ENCODE measurements at regions not wholly inside any gene's neighbourhood (a gene's known extent, or its start where the extent isn't known, plus 50 kb on each side); places are given as distances from the start of the nearest gene placed in this dataset.
"Not testable (repeated sequence)": the region's sequence is repeated elsewhere in the genome, so short reads cannot be mapped to it uniquely, and the experiment has no call there.

DNA sequence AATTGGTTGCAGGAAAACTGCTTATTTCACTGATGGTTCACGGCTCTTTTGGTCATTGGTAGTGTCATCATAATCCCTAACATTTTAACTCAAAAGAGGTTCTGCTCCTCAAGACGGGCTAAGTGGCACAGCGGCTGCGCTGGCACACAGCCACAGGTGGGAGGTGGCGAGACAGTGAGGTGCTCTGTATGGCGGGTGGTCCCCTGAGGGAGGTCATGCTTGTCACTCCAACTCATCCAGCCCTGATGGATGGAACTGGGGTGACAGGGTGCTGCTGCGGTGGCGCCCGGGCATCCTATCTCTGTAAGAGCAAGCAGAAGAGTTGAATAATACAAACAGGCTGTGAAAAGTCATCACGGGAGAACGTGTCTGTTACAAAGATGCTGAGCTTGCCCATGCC lies 370.2 kb downstream of the SFMBT2 start:
- H3K4me1 ChIP-seq (ENCODE audit: control insufficient read depth, insufficient read depth, low read length): peaks cover 2% of the 10 kb centered on the region
- H3K27ac ChIP-seq (ENCODE audit: low read length): no peak overlapping the region
- H3K9ac ChIP-seq (ENCODE audit: low read length in 2 of 2): no peak overlapping the region
- no peak overlapping the region for H3K4me3 ChIP-seq (ENCODE audit: low read length in 2 of 2)
- no peaks in the 10 kb centered on the region for H3K36me3 ChIP-seq (ENCODE audit: control insufficient read depth in 2 of 2, insufficient read depth in 2 of 2, low read length in 2 of 2)
- H3K27me3 ChIP-seq (ENCODE audit: control insufficient read depth in 1 of 2, insufficient read depth in 2 of 2, low read length in 2 of 2): peaks cover 0 to 5% of the 10 kb centered on the region in 2 donors
- no peaks in the 10 kb centered on the region for H3K9me3 ChIP-seq (ENCODE audit: control insufficient read depth in 2 of 2, low read length in 2 of 2)

DNA sequence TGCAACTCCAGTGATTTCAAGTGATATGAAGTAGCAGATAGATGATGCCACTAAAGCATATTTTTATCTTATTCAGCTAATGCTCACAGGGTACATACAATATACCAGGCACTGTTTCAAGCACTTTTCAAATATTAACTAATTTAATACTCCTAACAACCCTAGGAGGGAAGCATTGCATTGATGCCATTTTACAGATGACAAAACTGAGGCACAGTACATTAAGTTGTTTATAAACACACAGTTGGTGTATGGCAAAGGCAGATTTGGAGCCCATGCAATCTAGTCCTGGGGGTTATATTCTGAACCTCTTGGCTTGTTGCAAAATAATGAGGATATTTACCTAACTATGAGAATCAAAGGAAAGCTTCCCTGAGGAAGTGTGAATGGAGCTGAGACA lies 371.0 kb downstream of the SFMBT2 start:
- H3K9me3 ChIP-seq (ENCODE audit: control insufficient read depth in 2 of 2, low read length in 2 of 2): no peaks in the 10 kb centered on the region
- H3K36me3 ChIP-seq (ENCODE audit: control insufficient read depth in 2 of 2, insufficient read depth in 2 of 2, low read length in 2 of 2): no peaks in the 10 kb centered on the region
- H3K9ac ChIP-seq (ENCODE audit: low read length in 2 of 2): no peak overlapping the region
- no peak overlapping the region for H3K4me3 ChIP-seq (ENCODE audit: low read length in 2 of 2)
- no peak overlapping the region for H3K27ac ChIP-seq (ENCODE audit: low read length)
- H3K27me3 ChIP-seq (ENCODE audit: control insufficient read depth in 1 of 2, insufficient read depth in 2 of 2, low read length in 2 of 2): peaks cover 0 to 5% of the 10 kb centered on the region in 2 donors
- peaks cover 2% of the 10 kb centered on the region for H3K4me1 ChIP-seq (ENCODE audit: control insufficient read depth, insufficient read depth, low read length)

DNA sequence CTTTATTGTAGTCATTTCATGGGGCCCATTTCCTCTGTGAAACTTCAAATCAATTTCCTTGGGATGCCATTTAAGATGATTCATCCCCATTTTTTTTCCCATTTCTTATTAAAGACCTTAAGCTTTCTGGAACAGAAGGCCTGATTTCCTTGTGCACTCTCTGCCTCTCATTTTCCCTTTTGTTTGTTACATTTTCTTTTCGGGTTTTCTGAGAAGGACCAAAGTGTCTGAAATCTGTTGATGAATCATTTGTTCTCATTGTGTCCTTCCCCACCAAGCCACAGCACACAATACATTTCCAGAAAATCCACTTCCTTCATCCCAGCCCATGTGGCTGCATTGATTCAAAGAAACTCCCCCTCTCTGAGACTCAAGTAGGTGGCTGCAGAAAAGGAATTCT lies 372.4 kb downstream of the SFMBT2 start:
- Histone ChIP-seq H3K9ac (ENCODE audit: low read length in 2 of 2) (no peak overlapping the region), H3K4me1 (ENCODE audit: control insufficient read depth, insufficient read depth, low read length) (peaks cover 2% of the 10 kb centered on the region), H3K27me3 (ENCODE audit: control insufficient read depth in 1 of 2, insufficient read depth in 2 of 2, low read length in 2 of 2) (peaks cover 0 to 5% of the 10 kb centered on the region in 2 donors), H3K4me3 (ENCODE audit: low read length in 2 of 2) (no peak overlapping the region), H3K9me3 (ENCODE audit: control insufficient read depth in 2 of 2, low read length in 2 of 2) (no peaks in the 10 kb centered on the region), H3K27ac (ENCODE audit: low read length) (no peak overlapping the region), H3K36me3 (ENCODE audit: control insufficient read depth in 2 of 2, insufficient read depth in 2 of 2, low read length in 2 of 2) (no peaks in the 10 kb centered on the region)

- H3K36me3 ChIP-seq (ENCODE audit: control insufficient read depth in 2 of 2, insufficient read depth in 2 of 2, low read length in 2 of 2); H3K4me1 ChIP-seq (ENCODE audit: control insufficient read depth, insufficient read depth, low read length); H3K9ac ChIP-seq (ENCODE audit: low read length in 2 of 2); H3K27ac ChIP-seq (ENCODE audit: low read length); H3K27me3 ChIP-seq (ENCODE audit: control insufficient read depth in 1 of 2, insufficient read depth in 2 of 2, low read length in 2 of 2); H3K9me3 ChIP-seq (ENCODE audit: control insufficient read depth in 2 of 2, low read length in 2 of 2); H3K4me3 ChIP-seq (ENCODE audit: low read length in 2 of 2): not testable (repeated sequence)
Observed at GRCh38 chr10:7037434-7037833, 373.4 kb downstream of the SFMBT2 start.

GRCh38 chr10:7036951-7037350 lies 373.9 kb downstream of the SFMBT2 start:
- peaks cover 0 to 5% of the 10 kb centered on the region in 2 donors for H3K27me3 ChIP-seq (ENCODE audit: control insufficient read depth in 1 of 2, insufficient read depth in 2 of 2, low read length in 2 of 2)
- H3K9ac ChIP-seq (ENCODE audit: low read length in 2 of 2): no peak overlapping the region
- H3K9me3 ChIP-seq (ENCODE audit: control insufficient read depth in 2 of 2, low read length in 2 of 2): no peaks in the 10 kb centered on the region
- no peak overlapping the region for H3K4me3 ChIP-seq (ENCODE audit: low read length in 2 of 2)
- H3K27ac ChIP-seq (ENCODE audit: low read length): no peak overlapping the region
- peaks cover 2% of the 10 kb centered on the region for H3K4me1 ChIP-seq (ENCODE audit: control insufficient read depth, insufficient read depth, low read length)
- H3K36me3 ChIP-seq (ENCODE audit: control insufficient read depth in 2 of 2, insufficient read depth in 2 of 2, low read length in 2 of 2): no peaks in the 10 kb centered on the region

DNA sequence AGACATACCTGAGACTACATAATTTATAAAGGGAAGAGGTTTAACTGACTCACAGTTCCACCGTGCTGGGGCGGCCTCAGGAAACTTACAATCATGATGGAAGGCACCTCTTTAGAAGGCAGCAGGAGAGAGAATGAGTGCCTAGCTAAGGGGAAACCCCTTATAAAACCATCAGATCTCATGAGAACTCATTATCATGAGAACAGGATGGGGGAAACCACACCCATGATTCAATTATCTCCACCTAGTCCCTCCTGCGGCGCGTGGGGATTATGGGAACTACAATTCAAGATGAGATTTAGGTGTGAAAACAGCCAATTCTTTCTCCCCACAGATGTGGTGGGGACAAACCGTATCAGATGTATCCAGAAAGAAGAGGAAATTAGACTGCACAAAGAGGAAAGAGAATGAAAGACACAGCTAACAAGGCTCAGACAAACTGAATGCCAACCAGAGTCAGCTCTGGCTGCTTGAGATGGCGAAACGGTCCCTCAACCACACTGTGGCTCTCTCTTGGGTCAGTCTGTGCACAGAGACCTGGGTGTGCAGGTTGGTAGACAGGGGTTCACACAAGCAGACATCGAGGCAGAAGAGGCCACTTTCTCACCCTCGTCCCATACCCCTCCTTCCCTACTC lies 375.6 kb downstream of the SFMBT2 start:
- H3K4me1 ChIP-seq (ENCODE audit: control insufficient read depth, insufficient read depth, low read length): no peaks in the 10 kb centered on the region
- H3K27me3 ChIP-seq (ENCODE audit: control insufficient read depth in 1 of 2, insufficient read depth in 2 of 2, low read length in 2 of 2): no peaks in the 10 kb centered on the region
- H3K36me3 ChIP-seq (ENCODE audit: control insufficient read depth in 2 of 2, insufficient read depth in 2 of 2, low read length in 2 of 2): no peaks in the 10 kb centered on the region
- no peak overlapping the region for H3K4me3 ChIP-seq (ENCODE audit: low read length in 2 of 2)
- H3K27ac ChIP-seq (ENCODE audit: low read length): no peak overlapping the region
- no peak overlapping the region for H3K9ac ChIP-seq (ENCODE audit: low read length in 2 of 2)
- H3K9me3 ChIP-seq (ENCODE audit: control insufficient read depth in 2 of 2, low read length in 2 of 2): no peaks in the 10 kb centered on the region

GRCh38 chr10:7033031-7033430 lies 377.8 kb downstream of the SFMBT2 start:
- Histone ChIP-seq H3K27ac (ENCODE audit: low read length) (no peak overlapping the region), H3K9ac (ENCODE audit: low read length in 2 of 2) (no peak overlapping the region), H3K27me3 (ENCODE audit: control insufficient read depth in 1 of 2, insufficient read depth in 2 of 2, low read length in 2 of 2) (no peaks in the 10 kb centered on the region), H3K4me1 (ENCODE audit: control insufficient read depth, insufficient read depth, low read length) (no peaks in the 10 kb centered on the region), H3K4me3 (ENCODE audit: low read length in 2 of 2) (no peak overlapping the region), H3K9me3 (ENCODE audit: control insufficient read depth in 2 of 2, low read length in 2 of 2) (no peaks in the 10 kb centered on the region), H3K36me3 (ENCODE audit: control insufficient read depth in 2 of 2, insufficient read depth in 2 of 2, low read length in 2 of 2) (no peaks in the 10 kb centered on the region)

GRCh38 chr10:7030134-7030855 lies 380.5 kb downstream of the SFMBT2 start:
- Histone ChIP-seq H3K27me3 (ENCODE audit: control insufficient read depth in 1 of 2, insufficient read depth in 2 of 2, low read length in 2 of 2) (no peaks in the 10 kb centered on the region), H3K9ac (ENCODE audit: low read length in 2 of 2) (no peak overlapping the region), H3K9me3 (ENCODE audit: control insufficient read depth in 2 of 2, low read length in 2 of 2) (no peaks in the 10 kb centered on the region), H3K27ac (ENCODE audit: low read length) (no peak overlapping the region), H3K36me3 (ENCODE audit: control insufficient read depth in 2 of 2, insufficient read depth in 2 of 2, low read length in 2 of 2) (no peaks in the 10 kb centered on the region), H3K4me1 (ENCODE audit: control insufficient read depth, insufficient read depth, low read length) (no peaks in the 10 kb centered on the region), H3K4me3 (ENCODE audit: low read length in 2 of 2) (no peak overlapping the region)

DNA sequence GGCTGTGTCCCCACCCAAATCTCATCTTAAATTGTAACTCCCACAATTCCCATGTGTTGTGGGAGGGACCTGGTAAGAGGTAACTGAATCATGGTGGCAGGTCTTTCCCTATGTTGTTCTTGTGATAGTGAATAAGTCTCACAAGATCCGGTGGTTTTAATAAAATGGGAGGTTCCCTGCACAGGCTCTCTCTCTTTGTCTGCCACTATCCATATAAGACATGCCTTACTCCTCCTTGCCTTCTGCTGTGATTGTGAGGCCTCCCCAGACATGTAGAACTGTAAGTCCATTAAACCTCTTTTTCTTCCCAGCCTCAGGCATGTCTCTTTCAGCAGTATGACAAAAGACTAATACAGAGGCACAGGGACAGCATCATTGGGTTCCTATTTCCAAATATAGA lies 381.2 kb downstream of the SFMBT2 start:
- Histone ChIP-seq H3K27ac (ENCODE audit: low read length) (no peak overlapping the region), H3K4me3 (ENCODE audit: low read length in 2 of 2) (no peak overlapping the region), H3K36me3 (ENCODE audit: control insufficient read depth in 2 of 2, insufficient read depth in 2 of 2, low read length in 2 of 2) (no peaks in the 10 kb centered on the region), H3K9me3 (ENCODE audit: control insufficient read depth in 2 of 2, low read length in 2 of 2) (no peaks in the 10 kb centered on the region), H3K9ac (ENCODE audit: low read length in 2 of 2) (no peak overlapping the region), H3K27me3 (ENCODE audit: control insufficient read depth in 1 of 2, insufficient read depth in 2 of 2, low read length in 2 of 2) (no peaks in the 10 kb centered on the region), H3K4me1 (ENCODE audit: control insufficient read depth, insufficient read depth, low read length) (no peaks in the 10 kb centered on the region)

DNA sequence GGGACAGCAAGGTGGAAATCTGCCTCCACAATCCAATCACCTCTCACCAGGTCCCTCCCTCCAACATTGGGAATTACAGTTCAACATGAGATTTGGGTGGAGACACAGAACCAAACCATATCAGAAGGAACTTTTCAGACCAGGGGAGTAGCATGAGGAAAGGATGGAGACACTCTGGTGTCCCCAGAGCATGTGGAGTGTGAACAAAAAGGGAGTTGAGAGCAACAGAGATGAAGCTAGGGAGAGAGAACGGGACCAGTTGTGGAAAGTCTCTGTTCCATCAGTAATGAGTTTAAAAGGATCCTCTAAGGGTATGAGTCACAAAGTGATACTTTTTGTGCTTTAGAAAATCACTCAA lies 382.0 kb downstream of the SFMBT2 start:
- no peak overlapping the region for H3K27ac ChIP-seq (ENCODE audit: low read length)
- H3K27me3 ChIP-seq (ENCODE audit: control insufficient read depth in 1 of 2, insufficient read depth in 2 of 2, low read length in 2 of 2): no peaks in the 10 kb centered on the region
- H3K36me3 ChIP-seq (ENCODE audit: control insufficient read depth in 2 of 2, insufficient read depth in 2 of 2, low read length in 2 of 2): no peaks in the 10 kb centered on the region
- peaks cover 0 to 3% of the 10 kb centered on the region in 2 donors for H3K9me3 ChIP-seq (ENCODE audit: control insufficient read depth in 2 of 2, low read length in 2 of 2)
- no peak overlapping the region for H3K4me3 ChIP-seq (ENCODE audit: low read length in 2 of 2)
- no peaks in the 10 kb centered on the region for H3K4me1 ChIP-seq (ENCODE audit: control insufficient read depth, insufficient read depth, low read length)
- no peak overlapping the region for H3K9ac ChIP-seq (ENCODE audit: low read length in 2 of 2)
